ENCODE measurements at regions not wholly inside any gene's neighbourhood (a gene's known extent, or its start where the extent isn't known, plus 50 kb on each side); places are given as distances from the start of the nearest gene placed in this dataset.

DNA sequence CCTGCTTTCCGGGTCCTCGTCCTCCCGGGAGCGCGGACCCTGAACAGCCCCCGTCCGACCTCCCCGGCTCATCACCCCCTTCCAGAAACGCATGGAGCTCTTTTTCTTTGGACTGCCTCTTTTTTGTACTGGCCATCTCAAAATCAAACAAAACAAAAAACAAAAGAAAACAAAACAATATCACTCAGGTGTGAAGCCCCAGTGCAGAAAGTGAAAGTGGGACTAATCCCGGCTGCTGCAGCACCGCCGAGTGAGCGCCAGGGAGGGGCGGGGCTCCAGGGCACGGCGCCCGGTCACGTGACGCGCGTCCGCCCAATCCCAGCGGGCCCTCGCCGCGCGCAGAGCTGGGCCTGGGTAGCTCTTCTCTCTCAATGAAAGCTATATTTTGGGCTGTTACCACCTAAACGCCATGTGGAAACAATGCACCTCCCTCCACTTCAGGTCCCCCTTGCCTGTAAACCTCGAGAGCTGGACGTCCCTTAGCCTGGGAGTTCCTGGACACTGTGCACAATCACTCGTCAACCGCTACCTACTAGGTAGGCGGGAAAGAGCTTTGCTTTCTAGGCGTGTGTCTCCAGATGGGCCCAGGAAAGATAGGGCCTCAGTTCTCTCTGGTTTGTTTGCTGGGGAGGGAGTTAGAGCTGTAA is 93.7 kb upstream of the PRDM1 start (continued):
- TF ChIP-seq, protein P1, sequence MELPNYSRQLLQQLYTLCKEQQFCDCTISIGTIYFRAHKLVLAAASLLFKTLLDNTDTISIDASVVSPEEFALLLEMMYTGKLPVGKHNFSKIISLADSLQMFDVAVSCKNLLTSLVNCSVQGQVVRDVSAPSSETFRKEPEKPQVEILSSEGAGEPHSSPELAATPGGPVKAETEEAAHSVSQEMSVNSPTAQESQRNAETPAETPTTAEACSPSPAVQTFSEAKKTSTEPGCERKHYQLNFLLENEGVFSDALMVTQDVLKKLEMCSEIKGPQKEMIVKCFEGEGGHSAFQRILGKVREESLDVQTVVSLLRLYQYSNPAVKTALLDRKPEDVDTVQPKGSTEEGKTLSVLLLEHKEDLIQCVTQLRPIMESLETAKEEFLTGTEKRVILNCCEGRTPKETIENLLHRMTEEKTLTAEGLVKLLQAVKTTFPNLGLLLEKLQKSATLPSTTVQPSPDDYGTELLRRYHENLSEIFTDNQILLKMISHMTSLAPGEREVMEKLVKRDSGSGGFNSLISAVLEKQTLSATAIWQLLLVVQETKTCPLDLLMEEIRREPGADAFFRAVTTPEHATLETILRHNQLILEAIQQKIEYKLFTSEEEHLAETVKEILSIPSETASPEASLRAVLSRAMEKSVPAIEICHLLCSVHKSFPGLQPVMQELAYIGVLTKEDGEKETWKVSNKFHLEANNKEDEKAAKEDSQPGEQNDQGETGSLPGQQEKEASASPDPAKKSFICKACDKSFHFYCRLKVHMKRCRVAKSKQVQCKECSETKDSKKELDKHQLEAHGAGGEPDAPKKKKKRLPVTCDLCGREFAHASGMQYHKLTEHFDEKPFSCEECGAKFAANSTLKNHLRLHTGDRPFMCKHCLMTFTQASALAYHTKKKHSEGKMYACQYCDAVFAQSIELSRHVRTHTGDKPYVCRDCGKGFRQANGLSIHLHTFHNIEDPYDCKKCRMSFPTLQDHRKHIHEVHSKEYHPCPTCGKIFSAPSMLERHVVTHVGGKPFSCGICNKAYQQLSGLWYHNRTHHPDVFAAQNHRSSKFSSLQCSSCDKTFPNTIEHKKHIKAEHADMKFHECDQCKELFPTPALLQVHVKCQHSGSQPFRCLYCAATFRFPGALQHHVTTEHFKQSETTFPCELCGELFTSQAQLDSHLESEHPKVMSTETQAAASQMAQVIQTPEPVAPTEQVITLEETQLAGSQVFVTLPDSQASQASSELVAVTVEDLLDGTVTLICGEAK (IDR thresholded peaks at IDR 0.05) = no peak
- TF ChIP-seq, protein P1 (CRISPR knock-in tag; IDR thresholded peaks at IDR 0.05) = peak; percentile 51; the same call in 1 of the 2 replicates
- TF ChIP-seq RBM39 (IDR thresholded peaks at IDR 0.05; ENCODE audit: low read depth, low read length, poor library complexity, severe bottlenecking) (no peak), IRX3 (CRISPR knock-in tag; IDR thresholded peaks at IDR 0.05; ENCODE audit: borderline replicate concordance, low read depth) (no peak), ZNF800 (CRISPR knock-in tag; IDR thresholded peaks at IDR 0.05) (no peak), BHLHE40 (IDR thresholded peaks at IDR 0.05; ENCODE audit: low read length) (no peak; the same call in 1 of the 2 replicates), FOSL1 (CRISPR knock-in tag; IDR thresholded peaks at IDR 0.05; ENCODE audit: borderline replicate concordance) (no peak), HOXA3 (CRISPR knock-in tag; IDR thresholded peaks at IDR 0.05) (peak; percentile 28; the same call in 1 of the 2 replicates), SMARCE1 (IDR thresholded peaks at IDR 0.05; ENCODE audit: borderline replicate concordance) (no peak), ZNF547 (CRISPR knock-in tag; IDR thresholded peaks at IDR 0.05) (peak; percentile 71; the same call in 1 of the 2 replicates), MTA1 (CRISPR knock-in tag; IDR thresholded peaks at IDR 0.05; ENCODE audit: borderline replicate concordance) (no peak), ZNF644 (CRISPR knock-in tag; IDR thresholded peaks at IDR 0.05; ENCODE audit: low read depth) (no peak), KLF6 (CRISPR knock-in tag; IDR thresholded peaks at IDR 0.05) (0 out of 2 replicates have a peak, but pooled peaks have one; percentile 25), MXI1 (IDR thresholded peaks at IDR 0.05; ENCODE audit: borderline replicate concordance, low read depth, low read length) (no peak), NCOR1 (IDR thresholded peaks at IDR 0.05; ENCODE audit: borderline replicate concordance, low read length) (no peak), TRIM24 (CRISPR knock-in tag; IDR thresholded peaks at IDR 0.05) (no peak), ZNF616 (CRISPR knock-in tag; IDR thresholded peaks at IDR 0.05; ENCODE audit: low read depth) (no peak), HNRNPUL1 (IDR thresholded peaks at IDR 0.05; ENCODE audit: low read depth, low read length) (no peak)
- TF ChIP-seq, protein P2, sequence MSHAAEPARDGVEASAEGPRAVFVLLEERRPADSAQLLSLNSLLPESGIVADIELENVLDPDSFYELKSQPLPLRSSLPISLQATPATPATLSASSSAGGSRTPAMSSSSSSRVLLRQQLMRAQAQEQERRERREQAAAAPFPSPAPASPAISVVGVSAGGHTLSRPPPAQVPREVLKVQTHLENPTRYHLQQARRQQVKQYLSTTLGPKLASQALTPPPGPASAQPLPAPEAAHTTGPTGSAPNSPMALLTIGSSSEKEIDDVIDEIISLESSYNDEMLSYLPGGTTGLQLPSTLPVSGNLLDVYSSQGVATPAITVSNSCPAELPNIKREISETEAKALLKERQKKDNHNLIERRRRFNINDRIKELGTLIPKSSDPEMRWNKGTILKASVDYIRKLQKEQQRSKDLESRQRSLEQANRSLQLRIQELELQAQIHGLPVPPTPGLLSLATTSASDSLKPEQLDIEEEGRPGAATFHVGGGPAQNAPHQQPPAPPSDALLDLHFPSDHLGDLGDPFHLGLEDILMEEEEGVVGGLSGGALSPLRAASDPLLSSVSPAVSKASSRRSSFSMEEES (CRISPR knock-in tag; IDR thresholded peaks at IDR 0.05) = no peak
